ENCODE measurements at regions not wholly inside any gene's neighbourhood (a gene's known extent, or its start where the extent isn't known, plus 50 kb on each side); places are given as distances from the start of the nearest gene placed in this dataset.

DNA sequence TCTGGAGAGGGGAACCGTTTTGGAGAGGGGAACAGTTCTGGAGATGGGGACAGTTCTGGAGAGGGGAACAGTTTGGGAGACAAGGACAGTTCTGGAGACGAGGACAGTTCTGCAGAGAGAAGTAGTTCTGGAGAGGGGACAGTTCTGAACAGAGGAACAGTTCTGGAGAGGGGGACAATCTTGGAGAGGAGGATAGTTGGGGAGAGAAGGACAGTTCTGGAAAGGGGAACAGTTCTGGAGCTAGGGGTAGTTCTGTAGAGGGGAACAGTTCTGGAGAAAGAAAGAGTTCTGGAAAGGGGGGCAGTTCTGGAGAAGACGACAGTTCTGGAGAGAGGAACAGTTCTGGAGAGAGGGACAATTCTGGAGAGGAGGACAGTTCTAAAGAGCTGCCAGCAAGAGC is 745.9 kb downstream of the GALR1 start:
- ATAC-seq, result no peak
- Mint-ChIP-seq H3K4me1 (no peaks in the 10 kb centered on the region), H3K4me3 (no peak overlapping the region)

DNA sequence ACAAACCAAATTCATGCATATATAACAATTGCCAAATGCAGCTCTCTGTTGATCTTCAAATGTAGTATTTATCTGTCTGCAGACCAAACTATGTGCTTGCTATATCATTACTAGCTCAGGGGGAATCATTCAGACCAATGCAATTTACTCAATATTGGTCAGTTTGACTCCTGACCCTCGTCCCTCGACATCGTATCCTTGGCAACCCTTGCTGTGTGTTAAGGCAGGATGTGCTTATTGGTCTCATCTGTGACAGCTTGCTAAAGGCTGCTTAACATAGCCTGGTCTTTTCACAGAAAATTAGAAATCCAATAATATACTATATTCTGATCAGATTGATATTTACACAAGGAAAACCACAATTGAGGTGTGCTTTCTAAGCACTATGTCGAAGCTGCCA is 747.1 kb downstream of the GALR1 start:
- H3K4me1 Mint-ChIP-seq, result no peaks in the 10 kb centered on the region
- no peak for ATAC-seq

More for the DNA sequence above, 745.9 kb downstream of the GALR1 start:
- H3K9me3 ChIP-seq (ENCODE audit: control insufficient read depth, low read length, poor library complexity, severe bottlenecking), result no peaks in the 10 kb centered on the region
- no peak overlapping the region for H3K27ac Mint-ChIP-seq
- DNase-seq, result no peak
- H3K36me3 Mint-ChIP-seq (ENCODE audit: low read depth), result no peaks in the 10 kb centered on the region
- H3K27me3 Mint-ChIP-seq, result peaks cover 4% of the 10 kb centered on the region

DNA sequence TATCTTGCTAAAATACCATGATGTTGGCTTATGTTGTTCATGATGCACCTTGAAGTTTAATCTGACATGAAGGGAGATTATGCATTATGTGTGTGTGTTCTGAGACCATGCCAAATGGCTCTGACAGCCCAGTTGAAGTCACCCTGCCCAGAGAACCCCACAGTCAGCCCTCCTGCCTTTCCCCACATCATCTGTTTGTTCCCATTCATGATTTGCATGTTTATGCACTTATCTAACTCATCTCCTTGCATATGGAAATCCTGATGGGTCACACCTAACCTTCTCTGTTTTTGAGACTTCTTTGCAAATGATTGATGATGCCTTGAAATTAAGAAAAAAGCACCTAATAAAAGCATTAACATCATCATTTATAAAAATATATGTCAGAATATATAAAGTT is 752.2 kb downstream of the GALR1 start:
- no peak for DNase-seq
- H3K36me3 Mint-ChIP-seq (ENCODE audit: low read depth), result no peaks in the 10 kb centered on the region
- H3K4me3 Mint-ChIP-seq, result no peak overlapping the region
- no peak for ATAC-seq
- no peaks in the 10 kb centered on the region for H3K9me3 ChIP-seq (ENCODE audit: control insufficient read depth, low read length, poor library complexity, severe bottlenecking)
- H3K4me1 Mint-ChIP-seq, result no peaks in the 10 kb centered on the region
- peaks cover 4% of the 10 kb centered on the region for H3K27me3 Mint-ChIP-seq
- no peak overlapping the region for H3K27ac Mint-ChIP-seq

More for the DNA sequence above, 747.1 kb downstream of the GALR1 start:
- H3K4me3 Mint-ChIP-seq, result no peak overlapping the region
- H3K9me3 ChIP-seq (ENCODE audit: control insufficient read depth, low read length, poor library complexity, severe bottlenecking), result no peaks in the 10 kb centered on the region
- DNase-seq, result no peak
- peaks cover 4% of the 10 kb centered on the region for H3K27me3 Mint-ChIP-seq
- H3K27ac Mint-ChIP-seq, result no peak overlapping the region
- no peaks in the 10 kb centered on the region for H3K36me3 Mint-ChIP-seq (ENCODE audit: low read depth)

DNA sequence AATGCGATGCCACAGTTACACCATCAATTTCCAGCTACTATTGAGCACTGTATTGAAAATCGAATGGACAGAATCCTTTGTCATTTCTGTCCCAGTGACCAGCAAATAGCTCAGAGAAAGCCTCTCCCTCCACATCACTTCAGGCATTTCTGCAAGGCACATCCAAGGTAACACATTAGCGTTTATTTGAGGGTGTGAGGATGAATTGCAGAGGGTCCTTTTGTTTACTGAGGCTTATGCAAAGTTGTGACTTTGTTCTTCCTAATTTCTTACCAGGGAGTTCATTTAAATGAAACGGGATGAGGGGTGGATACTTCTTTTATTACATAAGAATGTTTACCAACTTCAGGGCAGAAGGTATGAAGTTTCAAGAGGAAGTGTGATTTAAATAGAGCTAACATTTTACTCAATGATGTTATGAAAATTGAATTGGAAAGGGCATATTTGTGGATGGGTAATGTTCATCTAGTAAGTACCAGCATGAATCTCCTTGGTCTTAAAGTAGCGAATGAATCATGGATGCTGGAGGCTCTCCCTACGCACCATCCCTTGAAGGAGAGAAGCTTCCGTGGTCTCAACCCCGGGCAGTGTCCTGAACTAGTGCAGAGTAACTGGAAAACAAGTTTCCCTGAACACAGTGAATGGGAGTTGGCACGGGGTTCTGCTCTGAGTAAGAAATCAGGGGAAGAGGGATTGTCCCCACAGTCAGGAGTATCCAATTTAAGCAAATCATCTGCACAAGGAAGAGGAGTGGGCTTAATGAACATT is 756.5 kb downstream of the GALR1 start:
- Mint-ChIP-seq H3K27me3 (no peaks in the 10 kb centered on the region), H3K4me3 (no peak overlapping the region), H3K4me1 (no peaks in the 10 kb centered on the region), H3K27ac (no peak overlapping the region), H3K36me3 (ENCODE audit: low read depth) (no peaks in the 10 kb centered on the region)
- ATAC-seq (no peak), DNase-seq (no peak)
- no peaks in the 10 kb centered on the region for H3K9me3 ChIP-seq (ENCODE audit: control insufficient read depth, low read length, poor library complexity, severe bottlenecking)

DNA sequence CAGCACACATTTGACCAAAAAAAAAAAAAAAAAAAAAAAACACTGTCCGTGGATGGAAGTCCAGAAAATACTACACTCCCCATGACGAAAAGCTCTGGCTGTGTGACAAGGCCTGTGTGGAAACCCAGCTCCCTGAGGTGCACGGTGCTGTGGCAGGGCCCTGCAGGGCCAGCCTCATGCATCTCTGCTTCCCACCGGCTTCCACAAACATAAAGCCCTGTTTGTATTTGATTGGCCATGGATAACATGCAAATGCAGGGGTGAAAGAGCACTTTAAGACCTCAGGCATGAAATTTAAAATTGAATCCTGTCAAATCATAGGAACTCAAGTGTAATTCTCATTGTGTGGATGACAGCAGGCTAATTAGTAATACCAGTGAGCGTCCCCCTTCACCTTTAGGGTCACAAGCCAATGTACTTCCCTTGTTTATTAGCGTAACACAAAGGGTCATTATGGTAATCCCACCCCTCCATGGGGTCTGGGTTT is 757.2 kb downstream of the GALR1 start:
- no peak overlapping the region for H3K4me3 Mint-ChIP-seq

DNA sequence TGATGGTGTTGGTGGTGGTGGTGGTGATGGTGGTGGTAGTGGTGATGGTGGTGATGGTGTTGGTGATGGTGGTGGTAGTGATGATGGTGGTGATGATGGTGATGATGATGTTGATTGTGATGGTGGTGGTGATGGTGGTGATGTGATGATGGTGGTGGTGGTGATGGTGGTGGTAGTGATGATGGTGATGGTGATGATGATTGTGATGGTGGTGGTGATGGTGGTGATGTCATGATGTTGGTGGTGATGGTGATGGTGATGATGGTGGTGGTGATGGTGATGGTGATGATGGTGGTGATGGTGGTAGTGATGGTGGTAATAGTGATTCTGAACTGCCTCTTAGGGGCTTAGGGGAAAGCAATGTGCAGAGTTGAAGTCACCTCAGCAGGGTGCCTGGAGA is 760.7 kb downstream of the GALR1 start:
- no peaks in the 10 kb centered on the region for H3K27me3 Mint-ChIP-seq
- no peak overlapping the region for H3K27ac Mint-ChIP-seq
- DNase-seq (no peak), ATAC-seq (no peak)
- no peak overlapping the region for H3K4me3 Mint-ChIP-seq
- no peaks in the 10 kb centered on the region for H3K4me1 Mint-ChIP-seq
- H3K9me3 ChIP-seq (ENCODE audit: control insufficient read depth, low read length, poor library complexity, severe bottlenecking), result no peaks in the 10 kb centered on the region
- H3K36me3 Mint-ChIP-seq (ENCODE audit: low read depth), result no peaks in the 10 kb centered on the region

More for the DNA sequence above, 757.2 kb downstream of the GALR1 start:
- no peaks in the 10 kb centered on the region for H3K36me3 Mint-ChIP-seq (ENCODE audit: low read depth)
- no peaks in the 10 kb centered on the region for H3K4me1 Mint-ChIP-seq
- H3K9me3 ChIP-seq (ENCODE audit: control insufficient read depth, low read length, poor library complexity, severe bottlenecking), result no peaks in the 10 kb centered on the region
- H3K27me3 Mint-ChIP-seq, result no peaks in the 10 kb centered on the region
- no peak for ATAC-seq
- no peak for DNase-seq
- H3K27ac Mint-ChIP-seq, result no peak overlapping the region

DNA sequence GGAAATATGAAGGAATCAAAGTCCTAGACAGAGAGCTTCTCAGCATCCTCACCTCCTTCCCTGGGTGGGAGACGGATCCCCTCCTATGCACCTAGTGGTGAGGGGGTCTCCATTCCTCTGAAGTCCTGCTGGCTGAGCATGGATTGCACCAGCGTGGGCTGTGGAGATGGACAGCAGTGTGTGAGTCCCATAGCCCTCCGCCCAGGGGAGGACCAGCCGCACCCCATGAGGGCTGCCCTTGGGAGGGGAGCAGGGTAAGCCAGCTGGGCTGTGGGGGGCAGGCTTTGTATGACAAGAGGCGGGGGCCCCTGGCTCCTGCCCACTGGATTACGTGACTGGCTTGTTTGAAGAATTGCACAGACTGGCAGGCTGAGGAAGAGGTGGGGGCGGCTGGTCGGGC is 768.2 kb downstream of the GALR1 start:
- Mint-ChIP-seq H3K4me3 (no peak overlapping the region), H3K27me3 (no peaks in the 10 kb centered on the region), H3K4me1 (no peaks in the 10 kb centered on the region), H3K27ac (no peak overlapping the region), H3K36me3 (ENCODE audit: low read depth) (no peaks in the 10 kb centered on the region)
- DNase-seq, result no peak
- no peak for ATAC-seq
- no peaks in the 10 kb centered on the region for H3K9me3 ChIP-seq (ENCODE audit: control insufficient read depth, low read length, poor library complexity, severe bottlenecking)

DNA sequence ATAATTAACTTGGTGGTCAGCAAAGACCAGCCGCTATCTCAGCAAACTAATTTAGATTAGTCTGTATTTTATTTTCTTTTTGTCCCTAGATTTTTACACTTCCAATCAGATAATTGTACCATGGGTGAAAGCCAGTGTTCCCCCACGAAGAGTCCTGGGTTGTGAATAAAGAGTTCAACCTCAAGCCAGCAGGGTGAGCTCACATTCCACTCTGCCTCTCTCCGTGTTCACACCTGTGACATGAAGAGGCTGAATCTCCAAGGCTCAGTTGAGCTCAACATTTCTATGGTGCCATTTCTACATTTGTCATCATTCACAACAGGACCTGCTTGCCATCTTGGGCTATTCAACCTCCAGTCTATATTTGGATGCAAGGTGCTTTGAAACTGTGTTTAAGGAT is 771.5 kb downstream of the GALR1 start:
- H3K36me3 Mint-ChIP-seq (ENCODE audit: low read depth), result no peaks in the 10 kb centered on the region
- DNase-seq, result no peak
- no peak overlapping the region for H3K27ac Mint-ChIP-seq
- no peaks in the 10 kb centered on the region for H3K27me3 Mint-ChIP-seq
- no peaks in the 10 kb centered on the region for H3K4me1 Mint-ChIP-seq
- no peak overlapping the region for H3K4me3 Mint-ChIP-seq
- no peak for ATAC-seq
- no peaks in the 10 kb centered on the region for H3K9me3 ChIP-seq (ENCODE audit: control insufficient read depth, low read length, poor library complexity, severe bottlenecking)

DNA sequence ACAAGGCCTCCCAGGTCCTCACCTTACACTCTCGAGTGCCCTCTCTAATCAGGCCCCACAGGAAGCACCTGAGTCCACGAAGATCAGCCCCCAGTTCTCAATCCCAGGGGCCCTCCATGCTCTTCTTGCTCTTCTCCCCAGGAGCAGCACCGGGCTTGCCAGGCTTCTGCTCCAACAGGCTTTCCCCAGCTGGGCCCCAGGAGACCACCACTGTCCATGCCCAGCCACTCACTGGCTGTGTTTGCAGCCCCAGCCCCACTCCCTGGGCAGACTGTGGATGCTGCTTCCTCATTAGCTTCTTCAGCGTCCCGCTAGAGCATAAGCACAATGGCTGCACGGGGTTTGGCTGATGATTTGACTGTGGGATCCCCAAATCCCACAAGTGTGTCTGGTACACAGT is 781.9 kb downstream of the GALR1 start:
- Mint-ChIP-seq H3K36me3 (ENCODE audit: low read depth) (no peaks in the 10 kb centered on the region), H3K27ac (no peak overlapping the region), H3K27me3 (no peaks in the 10 kb centered on the region), H3K4me3 (no peak overlapping the region), H3K4me1 (no peaks in the 10 kb centered on the region)
- H3K9me3 ChIP-seq (ENCODE audit: control insufficient read depth, low read length, poor library complexity, severe bottlenecking), result no peaks in the 10 kb centered on the region
- no peak for ATAC-seq
- DNase-seq, result no peak

DNA sequence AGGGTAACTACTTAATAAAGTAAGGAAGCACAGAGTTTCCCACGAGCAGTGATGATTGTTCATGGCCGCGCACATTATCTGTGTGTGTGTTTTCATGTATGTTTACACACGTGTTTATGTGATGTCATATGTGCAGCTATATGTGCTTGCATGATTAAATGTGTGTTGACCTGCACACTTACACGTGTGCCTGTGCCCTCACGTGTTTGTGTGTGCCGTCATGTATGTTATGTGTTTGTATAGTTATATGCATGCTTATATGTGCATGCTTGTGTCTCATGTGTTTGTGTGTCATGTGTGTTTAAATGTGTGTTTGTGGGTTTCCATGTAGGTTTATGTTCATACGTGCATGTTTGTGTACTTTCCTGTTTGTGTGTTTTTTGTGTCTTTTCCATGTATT is 782.3 kb downstream of the GALR1 start:
- no peaks in the 10 kb centered on the region for H3K9me3 ChIP-seq (ENCODE audit: control insufficient read depth, low read length, poor library complexity, severe bottlenecking)
- Mint-ChIP-seq H3K27me3 (no peaks in the 10 kb centered on the region), H3K36me3 (ENCODE audit: low read depth) (no peaks in the 10 kb centered on the region), H3K4me3 (no peak overlapping the region), H3K27ac (no peak overlapping the region), H3K4me1 (no peaks in the 10 kb centered on the region)
- DNase-seq (no peak), ATAC-seq (no peak)

DNA sequence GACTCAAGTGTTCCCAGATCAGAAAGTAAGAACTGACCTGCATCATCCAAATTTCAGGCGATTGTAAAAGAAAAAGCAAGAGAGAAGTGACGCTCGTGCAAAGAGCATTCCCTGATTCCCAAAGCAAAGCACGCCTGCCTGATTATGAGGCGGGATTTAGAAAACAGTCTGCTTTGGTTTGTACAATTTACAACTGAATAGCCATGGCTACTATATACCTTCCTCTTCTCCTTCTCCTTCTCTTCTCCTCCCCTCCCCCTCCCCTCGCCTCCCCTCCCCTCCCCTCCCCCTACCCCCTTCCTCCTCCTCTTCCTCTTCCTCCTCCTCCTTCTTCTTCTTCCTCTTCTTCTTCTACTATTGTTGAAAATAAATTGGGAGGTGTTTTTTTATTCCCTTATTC is 782.9 kb downstream of the GALR1 start:
- H3K27me3 Mint-ChIP-seq, result no peaks in the 10 kb centered on the region
- H3K4me3 Mint-ChIP-seq, result no peak overlapping the region
- no peak for DNase-seq
- H3K4me1 Mint-ChIP-seq, result no peaks in the 10 kb centered on the region
- no peaks in the 10 kb centered on the region for H3K36me3 Mint-ChIP-seq (ENCODE audit: low read depth)
- ATAC-seq, result no peak
- no peaks in the 10 kb centered on the region for H3K9me3 ChIP-seq (ENCODE audit: control insufficient read depth, low read length, poor library complexity, severe bottlenecking)
- H3K27ac Mint-ChIP-seq, result no peak overlapping the region

DNA sequence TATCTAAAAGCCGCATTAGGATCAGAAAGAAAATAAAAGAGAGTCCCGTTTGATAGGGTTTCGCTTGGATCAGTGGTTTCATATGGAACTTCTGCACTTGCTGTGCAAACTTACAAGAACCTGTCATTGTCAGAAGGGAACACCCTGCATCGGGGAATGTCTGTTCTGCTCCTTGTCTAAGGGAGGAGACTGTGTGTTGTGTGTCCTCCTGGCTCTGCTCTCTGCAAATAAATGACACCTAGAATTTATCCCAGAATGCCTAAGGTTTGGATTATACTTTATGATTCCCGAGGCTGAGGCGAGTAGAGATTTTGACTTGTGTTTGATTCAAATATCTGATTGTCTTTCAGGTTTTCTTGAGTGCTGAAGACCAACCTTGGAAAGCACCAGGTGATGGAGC is 785.1 kb downstream of the GALR1 start:
- DNase-seq (no peak), ATAC-seq (no peak)
- Mint-ChIP-seq H3K36me3 (ENCODE audit: low read depth) (no peaks in the 10 kb centered on the region), H3K27me3 (no peaks in the 10 kb centered on the region), H3K27ac (no peak overlapping the region), H3K4me1 (no peaks in the 10 kb centered on the region), H3K4me3 (no peak overlapping the region)
- H3K9me3 ChIP-seq (ENCODE audit: control insufficient read depth, low read length, poor library complexity, severe bottlenecking), result no peaks in the 10 kb centered on the region

DNA sequence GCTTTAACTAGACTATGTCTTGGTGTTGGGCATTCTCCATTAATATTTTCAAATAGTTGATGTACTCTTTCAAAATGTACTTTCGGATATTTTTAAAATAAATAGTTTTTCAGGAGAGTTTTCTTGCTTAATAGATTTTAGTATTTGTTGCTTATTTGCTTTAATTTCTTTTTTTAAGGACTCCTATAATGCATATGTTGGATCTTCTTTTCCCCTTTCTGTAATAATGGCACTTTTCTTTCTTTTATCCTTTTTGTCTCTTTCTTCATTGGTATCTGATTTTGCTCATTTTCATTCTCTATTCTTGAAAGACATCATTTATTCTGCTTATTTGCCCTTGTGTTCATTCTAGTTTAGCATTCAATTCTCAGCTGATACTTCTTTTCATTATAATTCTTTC is 791.6 kb downstream of the GALR1 start:
- H3K27ac Mint-ChIP-seq, result no peak overlapping the region
- DNase-seq (no peak), ATAC-seq (no peak)
- no peaks in the 10 kb centered on the region for H3K36me3 Mint-ChIP-seq (ENCODE audit: low read depth)
- H3K4me1 Mint-ChIP-seq, result no peaks in the 10 kb centered on the region
- no peak overlapping the region for H3K4me3 Mint-ChIP-seq
- H3K27me3 Mint-ChIP-seq, result no peaks in the 10 kb centered on the region
- H3K9me3 ChIP-seq (ENCODE audit: control insufficient read depth, low read length, poor library complexity, severe bottlenecking), result no peaks in the 10 kb centered on the region

DNA sequence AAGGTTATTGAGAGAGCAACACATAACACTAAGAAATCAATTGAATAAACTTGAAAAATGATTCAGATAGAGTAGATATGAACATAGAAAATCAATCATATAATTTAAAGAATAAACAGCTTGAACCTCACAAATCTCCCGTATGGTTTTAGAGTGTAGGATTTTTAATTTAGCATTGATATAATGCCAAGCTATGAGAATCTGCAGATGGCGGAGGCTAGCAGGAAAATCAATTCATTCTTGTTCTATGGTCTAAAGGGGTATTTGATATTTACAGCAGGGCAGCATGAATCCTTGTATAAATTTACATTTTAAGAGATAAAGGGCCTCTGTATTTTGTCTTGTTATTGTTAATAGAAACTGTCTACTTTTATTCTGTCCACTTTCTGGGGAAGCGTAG is 797.0 kb downstream of the GALR1 start:
- no peaks in the 10 kb centered on the region for H3K4me1 Mint-ChIP-seq
- no peak overlapping the region for H3K4me3 Mint-ChIP-seq
- no peak for ATAC-seq
- no peaks in the 10 kb centered on the region for H3K9me3 ChIP-seq (ENCODE audit: control insufficient read depth, low read length, poor library complexity, severe bottlenecking)
- no peak overlapping the region for H3K27ac Mint-ChIP-seq
- H3K27me3 Mint-ChIP-seq, result peaks cover 14% of the 10 kb centered on the region
- H3K36me3 Mint-ChIP-seq (ENCODE audit: low read depth), result no peaks in the 10 kb centered on the region
- DNase-seq, result no peak

Data from T-helper 17 cell (primary cell).